Psoas muscle (tissue), 7 donors: ENCODE measurements at regions not wholly inside any gene's neighbourhood (a gene's known extent, or its start where the extent isn't known, plus 50 kb on each side); places are given as distances from the start of the nearest gene placed in this dataset.

ENCODE experiments used
- ATAC-seq, 4 donors: fragments of 200-7000 bp; cut with Tn5 transposase; one replicate each; pipeline ENCODE4 v1.9.1; 2020; ENCODE audit warnings: moderate library complexity in 3 of 4, mild to moderate bottlenecking in 2 of 4
- DNase-seq, 2 donors: peaks; one replicate each; pipeline ENCODE4 v3.0.0-alpha.2; 2020
- H3K27ac ChIP-seq: fragments of 200-600 bp; one replicate; pipeline ENCODE4 v1.8.0; 2022
- H3K27me3 ChIP-seq, 3 donors: fragments of 200-600 bp in 1 of 3; one replicate each; pipeline versions ENCODE4 v1.6.1 to v1.8.0; 2013 to 2022; ENCODE audit warnings: low read length in 2 of 3, mild to moderate bottlenecking in 2 of 3, moderate library complexity in 1 of 3; ENCODE audit not compliant: insufficient read depth in 3 of 3
- H3K36me3 ChIP-seq, 2 donors: fragments of 200-600 bp in 1 of 2; one replicate each; pipeline versions ENCODE4 v1.6.1 to v1.8.0; 2013 to 2022; ENCODE audit warnings: low read depth in 1 of 2, mild to moderate bottlenecking in 1 of 2, moderate library complexity in 1 of 2; ENCODE audit not compliant: insufficient read depth in 1 of 2
- H3K4me1 ChIP-seq: fragments of 200-600 bp; one replicate; pipeline ENCODE4 v1.8.0; 2022
- H3K4me3 ChIP-seq: fragments of 200-600 bp; one replicate; pipeline ENCODE4 v1.8.0; 2022; ENCODE audit warnings: mild to moderate bottlenecking
- H3K9me3 ChIP-seq: fragments of 200-600 bp; one replicate; pipeline ENCODE4 v1.8.0; 2022
- CTCF ChIP-seq: fragments of 200-600 bp; IDR thresholded peaks from one replicate; pipeline ENCODE4 v1.8.0; 2022; ENCODE audit warnings: antibody characterized with exemption
- WGBS, 3 donors: extraction: QIAGEN DNeasy Blood & Tissue Kit; methylation state at CpG; one replicate each; pipeline versions ENCODE4 v1.1.6 to v1.1.7; 2013; 5-methylcytosine and 5-hydroxymethylcytosine counted together
- intact Hi-C, 2 donors: fragments of 100-400 bp; cut with DNase I; formaldehyde crosslinking; loops; one replicate each; pipeline versions ENCODE4 v1.11.0 to v1.14.2; 2022
- donor health status: healthy with polysubstance abuse.
- donor health status: DM: no; HTN: no; CAD: no; lungs with moderate emphysema.
- donor health status: Bipolar disorder and iron deficiency.
- donor health status: healthy.
- donor health status: DM: yes; HTN: yes; CAD: no.
- donor health status: DM: no; HTN: no; CAD: no.
- donor health status: DM: yes; HTN: yes; CAD: no.

- Histone ChIP-seq H3K36me3 (no peaks in the 10 kb centered on the region), H3K27ac (no peak overlapping the region), H3K27me3 (no peaks in the 10 kb centered on the region), H3K4me3 (no peak overlapping the region), H3K4me1 (no peaks in the 10 kb centered on the region), H3K9me3 (no peaks in the 10 kb centered on the region)
- ATAC-seq (no peak), DNase-seq (no peak)
- intact Hi-C loops, result no loop called here
- WGBS, 3 donors, result 11 to 50% (median 17%) methylated on average over 1 of the region's 1 CpG
- TF ChIP-seq CTCF, result no peak
These were observed 1331.1 kb downstream of the ADGRL3 start for GRCh38 chr4:62531264-62531663.

GRCh38 chr4:62528874-62529273 lies 1328.7 kb downstream of the ADGRL3 start:
- H3K36me3 ChIP-seq, result no peaks in the 10 kb centered on the region
- H3K4me1 ChIP-seq, result no peaks in the 10 kb centered on the region
- H3K27ac ChIP-seq, result no peak overlapping the region
- DNase-seq (no peak), ATAC-seq (no peak)
- H3K9me3 ChIP-seq, result no peaks in the 10 kb centered on the region
- WGBS, 3 donors, result 65 to 70% (median 67%) methylated on average over 2 of the region's 2 CpGs
- intact Hi-C loops, result no loop called here
- no peaks in the 10 kb centered on the region for H3K27me3 ChIP-seq
- no peak overlapping the region for H3K4me3 ChIP-seq
- TF ChIP-seq CTCF, result no peak

GRCh38 chr4:62526671-62527070 lies 1326.5 kb downstream of the ADGRL3 start:
- DNase-seq (no peak), ATAC-seq (no peak)
- H3K4me3 ChIP-seq, result no peak overlapping the region
- H3K27ac ChIP-seq, result no peak overlapping the region
- no peaks in the 10 kb centered on the region for H3K9me3 ChIP-seq
- no peaks in the 10 kb centered on the region for H3K4me1 ChIP-seq
- intact Hi-C loops, result no loop called here
- 92 to 93% (median 92%) methylated on average over 12 of the region's 12 CpGs for WGBS, 3 donors
- no peaks in the 10 kb centered on the region for H3K27me3 ChIP-seq
- no peak for TF ChIP-seq CTCF
- H3K36me3 ChIP-seq, result no peaks in the 10 kb centered on the region

- TF ChIP-seq CTCF, result no peak
- intact Hi-C loops, result no loop called here
- no peaks in the 10 kb centered on the region for H3K4me1 ChIP-seq
- H3K36me3 ChIP-seq, result no peaks in the 10 kb centered on the region
- H3K27ac ChIP-seq, result no peak overlapping the region
- no peaks in the 10 kb centered on the region for H3K27me3 ChIP-seq
- no peak overlapping the region for H3K4me3 ChIP-seq
- no peak for DNase-seq
- ATAC-seq, result no peak
- H3K9me3 ChIP-seq, result no peaks in the 10 kb centered on the region
These were observed 1323.1 kb downstream of the ADGRL3 start for GRCh38 chr4:62523256-62523655.

- H3K9me3 ChIP-seq, result no peaks in the 10 kb centered on the region
- ATAC-seq, result no peak
- H3K27ac ChIP-seq, result no peak overlapping the region
- no peaks in the 10 kb centered on the region for H3K4me1 ChIP-seq
- no peak overlapping the region for H3K4me3 ChIP-seq
- WGBS, 3 donors, result 86 to 93% (median 93%) methylated on average over 11 of the region's 11 CpGs
- no peaks in the 10 kb centered on the region for H3K27me3 ChIP-seq
- intact Hi-C loops, result no loop called here
- DNase-seq, result no peak
- no peaks in the 10 kb centered on the region for H3K36me3 ChIP-seq
- no peak for TF ChIP-seq CTCF
These were observed 1322.1 kb downstream of the ADGRL3 start for GRCh38 chr4:62522273-62522672.
